HG03039 (cell line): ENCODE measurements at regions not wholly inside any gene's neighbourhood (a gene's known extent, or its start where the extent isn't known, plus 50 kb on each side); places are given as distances from the start of the nearest gene placed in this dataset.
"Not testable (repeated sequence)": the region's sequence is repeated elsewhere in the genome, so short reads cannot be mapped to it uniquely, and the experiment has no call there.

Experiments used
- ATAC-seq: cut with Tn5 transposase; IDR thresholded peaks from one replicate; pipeline ENCODE4 v1.9.1; 2021; ENCODE audit warnings: mild to moderate bottlenecking, moderate library complexity; ENCODE audit not compliant: unreplicated experiment

GRCh38 chr11:82396639-82397038 lies 337.0 kb downstream of the FAM181B start:
- not testable (repeated sequence) for ATAC-seq

- ATAC-seq, result no peak
Observed at GRCh38 chr11:82384308-82384707, 349.4 kb downstream of the FAM181B start.

DNA sequence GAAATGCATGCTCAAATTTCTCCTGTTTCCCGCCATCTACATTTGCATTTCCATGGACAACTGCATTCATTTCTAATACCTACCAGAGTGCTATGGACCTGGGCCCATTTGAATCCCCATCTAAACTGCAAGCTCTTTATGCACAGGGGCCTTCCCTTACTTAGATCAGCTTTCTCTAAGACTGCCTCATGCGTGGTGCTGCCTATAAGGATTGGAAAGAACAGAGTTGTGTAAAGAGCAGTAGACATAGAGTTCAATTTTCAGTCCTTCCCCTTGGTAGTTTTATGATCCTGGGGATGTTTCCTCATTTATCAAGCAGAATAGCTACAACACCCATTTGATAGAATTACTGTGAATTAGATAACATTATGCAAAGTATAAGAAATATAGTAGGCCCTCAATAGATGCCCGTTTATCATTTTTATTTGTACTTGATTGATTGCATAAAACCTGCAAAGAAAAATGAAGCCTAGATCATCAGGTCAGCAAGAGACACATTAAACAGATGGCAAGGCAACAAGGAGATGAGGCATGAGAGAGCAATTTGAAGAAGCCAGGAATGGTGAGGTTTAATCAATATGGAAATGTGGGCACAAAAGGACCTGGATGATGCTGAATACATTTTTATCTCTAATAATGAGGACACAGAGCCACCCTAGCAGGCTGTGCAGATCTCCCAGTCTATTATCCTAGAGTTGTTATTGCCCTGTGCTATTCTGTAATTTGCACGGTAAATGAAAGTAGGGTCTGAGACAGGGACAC lies 359.7 kb downstream of the FAM181B start:
- no peak for ATAC-seq

DNA sequence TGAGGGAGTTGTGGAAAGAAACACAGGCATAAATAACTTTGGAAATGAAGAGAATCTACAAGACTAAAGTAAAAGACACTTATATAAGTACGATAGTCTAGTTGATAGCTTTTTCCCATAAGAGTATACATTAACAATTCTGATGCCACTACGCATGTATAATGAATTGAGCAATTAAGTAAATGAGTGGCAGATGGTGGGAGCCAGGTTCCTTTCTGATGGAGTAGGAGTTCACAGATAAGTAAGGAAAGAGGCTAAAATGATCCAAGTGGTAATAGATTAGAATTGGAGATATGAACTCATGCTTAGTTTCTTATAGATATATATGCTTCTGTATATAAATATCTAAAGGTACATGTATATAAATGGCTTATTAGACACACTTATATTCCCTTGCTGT lies 368.3 kb downstream of the FAM181B start:
- no peak for ATAC-seq

GRCh38 chr11:82356316-82356715 lies 377.3 kb downstream of the FAM181B start:
- no peak for ATAC-seq

- no peak for ATAC-seq
Observed at GRCh38 chr11:82355313-82355823, 378.3 kb downstream of the FAM181B start.

DNA sequence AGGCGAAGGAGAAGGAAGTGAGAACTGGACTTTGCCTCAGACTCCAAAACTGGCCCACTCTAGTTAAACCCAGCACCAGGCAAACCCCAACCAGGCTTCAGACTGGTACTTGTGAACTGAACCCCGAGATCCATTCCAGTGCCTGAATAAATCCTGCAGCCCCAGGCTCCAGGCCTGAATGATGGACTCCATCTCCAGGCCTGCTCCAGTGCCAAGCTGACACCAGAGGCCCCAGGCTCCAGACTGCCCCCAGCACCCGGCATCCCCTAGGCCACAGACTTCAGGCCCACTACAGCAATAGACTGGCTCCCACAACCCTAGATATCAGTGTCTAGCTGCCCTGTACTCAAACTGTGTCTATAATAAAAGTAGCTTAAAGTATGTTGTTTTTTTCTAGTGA lies 406.8 kb downstream of the FAM181B start:
- ATAC-seq, result no peak

DNA sequence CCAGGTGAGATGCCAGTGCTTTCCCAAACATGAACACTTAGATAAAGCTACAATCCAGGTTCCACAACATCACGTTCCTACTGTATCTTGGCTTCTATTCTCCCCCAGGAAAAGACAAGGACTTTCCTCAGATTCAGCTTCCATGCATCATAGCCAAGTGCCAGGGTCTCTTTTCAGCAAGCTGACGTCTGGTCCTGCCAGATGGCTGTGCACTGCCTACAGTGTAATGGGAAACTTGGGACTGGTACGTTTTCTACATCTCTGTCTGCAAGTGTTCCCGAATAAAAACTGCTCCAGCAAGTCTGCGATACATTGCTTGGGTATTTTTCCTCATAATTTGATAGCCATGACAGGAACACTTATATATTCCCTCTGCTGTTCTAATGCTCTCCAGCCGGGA lies 412.5 kb downstream of the FAM181B start:
- no peak for ATAC-seq

GRCh38 chr11:82315093-82315492 lies 418.6 kb downstream of the FAM181B start:
- no peak for ATAC-seq

- ATAC-seq, result no peak
Observed at GRCh38 chr11:82308979-82309378, 424.7 kb downstream of the FAM181B start.

GRCh38 chr11:82305123-82305522 lies 428.5 kb downstream of the FAM181B start:
- ATAC-seq, result no peak

- ATAC-seq, result no peak
Observed at GRCh38 chr11:82303671-82304070, 430.0 kb downstream of the FAM181B start.

DNA sequence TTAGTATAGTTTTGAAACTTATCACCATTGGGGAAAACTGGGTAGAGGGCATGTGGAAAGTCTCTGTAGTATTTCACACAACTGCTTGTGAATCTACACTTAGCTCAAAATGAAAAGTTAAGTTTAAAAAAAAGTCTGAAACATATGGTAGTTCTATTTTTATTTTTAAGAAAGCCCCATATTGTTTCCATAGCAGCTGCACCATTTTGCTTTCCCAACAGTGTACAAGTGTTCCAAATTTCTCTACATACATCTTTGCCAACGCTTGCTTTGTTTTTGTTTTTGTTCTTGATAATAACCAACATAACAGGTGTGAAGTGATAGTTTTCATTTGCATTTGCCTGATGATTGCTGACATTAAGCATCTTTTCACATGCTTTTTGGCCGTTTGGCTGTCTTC lies 445.2 kb downstream of the FAM181B start:
- no peak for ATAC-seq

DNA sequence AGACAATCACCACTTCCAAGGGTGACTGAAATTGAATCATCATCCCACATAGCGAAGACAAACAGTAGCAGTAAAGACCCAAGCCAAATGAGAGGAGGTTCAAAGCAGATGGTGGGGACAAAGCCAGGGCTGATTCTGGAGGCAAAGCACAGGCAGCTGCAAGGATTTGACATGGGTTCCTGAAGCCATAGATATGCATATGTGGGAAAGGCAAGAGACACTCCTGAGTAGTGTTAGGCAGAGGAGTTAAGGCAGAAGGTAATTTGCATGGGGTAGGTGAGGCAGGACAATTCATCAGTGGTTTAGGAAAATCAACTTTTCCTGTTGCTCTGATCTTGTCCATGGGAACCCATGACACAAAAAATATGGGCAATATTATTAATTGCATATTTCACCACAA lies 462.8 kb downstream of the FAM181B start:
- no peak for ATAC-seq

GRCh38 chr11:82268627-82269026 lies 465.0 kb downstream of the FAM181B start:
- ATAC-seq, result no peak

- ATAC-seq, result no peak
Observed at GRCh38 chr11:82267186-82267585, 466.5 kb downstream of the FAM181B start.

DNA sequence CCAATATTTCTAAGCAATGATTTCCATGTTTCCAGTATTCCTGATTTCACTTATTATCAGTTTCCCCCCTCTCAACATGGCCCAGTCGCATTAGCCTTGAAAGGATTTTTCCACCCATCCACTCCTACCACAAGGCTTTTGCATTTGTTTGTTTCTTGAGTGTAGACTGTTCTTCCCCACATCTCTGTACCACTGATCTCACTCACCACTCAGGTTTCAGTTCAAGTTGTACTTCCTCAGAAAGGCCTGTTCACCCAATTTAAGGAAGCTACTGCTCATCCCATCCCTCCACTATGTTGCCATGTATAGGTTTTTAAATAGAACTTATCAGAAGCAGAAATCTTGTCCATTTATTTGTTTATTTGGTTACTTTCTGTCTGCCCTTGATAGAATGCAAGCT lies 472.3 kb downstream of the FAM181B start:
- no peak for ATAC-seq

DNA sequence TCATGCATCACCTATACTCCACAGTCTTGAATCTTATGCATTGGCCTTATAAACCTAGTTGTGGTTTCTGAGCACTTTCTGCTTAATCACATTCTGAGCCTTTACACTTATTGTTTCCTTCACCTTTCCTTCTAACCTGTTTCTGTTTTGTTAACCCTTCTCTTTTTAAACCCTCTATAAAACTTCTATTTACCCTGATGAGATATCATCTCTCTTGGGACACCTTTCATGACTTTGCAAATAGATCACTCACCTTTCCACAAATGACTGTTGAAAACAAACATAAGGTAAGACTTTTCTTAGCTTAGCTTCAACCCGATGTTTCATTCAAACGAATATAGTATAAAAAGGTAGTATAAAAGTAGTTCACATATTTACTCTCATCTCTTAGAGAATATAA lies 483.6 kb downstream of the FAM181B start:
- ATAC-seq, result no peak

- ATAC-seq, result no peak
Observed at GRCh38 chr11:82246926-82247325, 486.7 kb downstream of the FAM181B start.

GRCh38 chr11:82239498-82239897 lies 494.2 kb downstream of the FAM181B start:
- no peak for ATAC-seq

DNA sequence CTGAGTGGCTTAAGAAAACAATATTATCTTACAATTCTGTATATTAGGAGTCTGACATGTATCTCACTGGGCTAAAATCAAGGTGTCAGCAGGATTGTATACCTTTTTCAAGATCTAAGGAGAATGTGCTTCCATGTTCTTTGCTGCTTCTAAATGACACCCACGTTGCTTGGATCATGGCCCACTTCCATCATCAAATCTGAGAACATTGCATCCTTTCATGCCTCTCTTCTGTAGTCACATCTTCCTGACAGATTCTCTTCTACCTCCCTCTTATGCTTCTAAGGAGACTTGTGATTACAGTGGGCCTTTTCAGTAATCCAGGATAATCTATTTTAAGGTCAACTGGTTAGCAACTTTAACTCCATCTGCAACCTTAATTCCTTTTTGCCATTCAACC lies 499.4 kb downstream of the FAM181B start:
- no peak for ATAC-seq

- ATAC-seq, result no peak
Observed at GRCh38 chr11:82233201-82233600, 500.5 kb downstream of the FAM181B start.

GRCh38 chr11:82229341-82229740 lies 504.3 kb downstream of the FAM181B start:
- no peak for ATAC-seq
